Tibial artery (tissue), 4 donors: ENCODE measurements at regions not wholly inside any gene's neighbourhood (a gene's known extent, or its start where the extent isn't known, plus 50 kb on each side); places are given as distances from the start of the nearest gene placed in this dataset.

Experiments used
- DNase-seq, 2 donors: peaks; one replicate each; pipeline ENCODE4 v3.0.0-alpha.2; 2019
- H3K27ac ChIP-seq, 2 donors: fragments of 200-600 bp; sonication (generic) in 1 of 2; 1 replicate in 1 of 2; 2 replicates in 1 of 2; pipeline ENCODE4 v1.5.1; 2018 to 2019; ENCODE audit warnings: mild to moderate bottlenecking in 1 of 2
- H3K27me3 ChIP-seq, 2 donors: fragments of 200-600 bp; sonication (generic) in 1 of 2; one replicate each; pipeline versions ENCODE4 v1.5.1 to v1.6.0; 2016 to 2019
- H3K36me3 ChIP-seq, 3 donors: fragments of 200-600 bp; sonication (generic) in 2 of 3; one replicate each; pipeline ENCODE4 v1.5.1; 2016 to 2019; ENCODE audit warnings: mild to moderate bottlenecking in 2 of 3
- H3K4me1 ChIP-seq, 4 donors: fragments of 200-600 bp; sonication (generic) in 2 of 4; 1 replicate in 3 of 4; 2 replicates in 1 of 4; pipeline ENCODE4 v1.5.1; 2016 to 2019
- H3K4me3 ChIP-seq, 2 donors: fragments of 200-600 bp; sonication (generic) in 1 of 2; 1 replicate in 1 of 2; 2 replicates in 1 of 2; pipeline ENCODE4 v1.5.1; 2018 to 2019; ENCODE audit warnings: mild to moderate bottlenecking in 2 of 2
- H3K9me3 ChIP-seq, 3 donors: fragments of 200-600 bp; sonication (generic) in 1 of 3; one replicate each; pipeline ENCODE4 v1.5.1; 2016 to 2019
- CTCF ChIP-seq, 2 experiments: fragments of 200-600 bp in 1 of 2; fragments of 450-650 bp in 1 of 2; IDR thresholded peaks; one replicate each; pipeline ENCODE4 v1.5.1; 2017 to 2019; ENCODE audit warnings: antibody characterized with exemption in 2 of 2, mild to moderate bottlenecking in 1 of 2, moderate library complexity in 1 of 2
- intact Hi-C: fragments of 100-400 bp; cut with DNase I; formaldehyde crosslinking; loops from one replicate; pipeline ENCODE4 v1.15.0; 2023; ENCODE audit warnings: low total_unique reads

- no peak overlapping the region for H3K4me3 ChIP-seq
- no peaks in the 10 kb centered on the region for H3K27me3 ChIP-seq
- DNase-seq: no peak
- no peaks in the 10 kb centered on the region for H3K4me1 ChIP-seq
- H3K27ac ChIP-seq: no peak overlapping the region
- no peaks in the 10 kb centered on the region for H3K9me3 ChIP-seq
- intact Hi-C loops: no loop called here
- no peak for TF ChIP-seq CTCF (IDR thresholded peaks at IDR 0.05)
- no peaks in the 10 kb centered on the region for H3K36me3 ChIP-seq
Observed at GRCh38 chr3:140830391-140830790, 111.2 kb upstream of the SLC25A36 start.

GRCh38 chr3:140832883-140833282, 108.8 kb upstream of the SLC25A36 start:
- Histone ChIP-seq H3K36me3 (no peaks in the 10 kb centered on the region), H3K9me3 (no peaks in the 10 kb centered on the region), H3K27ac (no peak overlapping the region), H3K4me1 (no peaks in the 10 kb centered on the region), H3K27me3 (no peaks in the 10 kb centered on the region), H3K4me3 (no peak overlapping the region)
- TF ChIP-seq CTCF (IDR thresholded peaks at IDR 0.05): no peak
- intact Hi-C loops: no loop called here
- DNase-seq: no peak

- H3K4me1 ChIP-seq: no peaks in the 10 kb centered on the region
- H3K36me3 ChIP-seq: no peaks in the 10 kb centered on the region
- no peaks in the 10 kb centered on the region for H3K9me3 ChIP-seq
- intact Hi-C loops: no loop called here
- no peak overlapping the region for H3K27ac ChIP-seq
- no peak for TF ChIP-seq CTCF (IDR thresholded peaks at IDR 0.05)
- H3K27me3 ChIP-seq: no peaks in the 10 kb centered on the region
- DNase-seq: no peak
- no peak overlapping the region for H3K4me3 ChIP-seq
Observed at GRCh38 chr3:140834266-140835037, 107.2 kb upstream of the SLC25A36 start.

DNA sequence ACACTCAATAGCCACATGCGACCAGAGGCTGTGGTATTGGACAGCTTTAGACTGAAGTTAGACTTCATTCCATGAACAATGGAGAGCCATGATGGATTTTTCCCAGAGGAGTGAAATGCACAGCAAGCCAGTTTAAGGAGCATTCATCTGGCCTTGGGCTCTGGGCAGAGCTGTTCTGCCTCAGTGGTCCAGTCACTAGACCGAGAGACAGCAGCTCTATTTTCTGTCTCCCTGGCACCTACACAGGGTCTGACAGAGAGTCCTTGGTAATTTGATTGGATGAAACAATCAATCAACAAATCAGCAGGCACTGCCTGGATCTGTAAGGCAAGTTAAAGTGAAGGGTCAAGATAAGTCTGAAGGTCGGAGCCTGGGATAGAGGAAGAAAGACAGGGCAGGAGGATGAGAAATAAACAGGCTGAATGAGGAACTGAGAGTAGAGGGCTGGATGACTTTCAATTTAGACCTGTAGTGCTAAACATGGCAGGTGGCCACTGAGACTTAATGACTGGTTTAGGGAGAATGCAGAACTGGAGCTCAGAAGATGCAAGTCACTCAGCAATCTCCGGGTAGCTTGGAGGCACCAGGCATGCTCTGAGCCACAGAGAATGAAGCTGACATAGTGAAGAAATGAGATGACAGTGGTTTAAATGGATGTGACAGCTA, 98.5 kb upstream of the SLC25A36 start:
- no peak for TF ChIP-seq CTCF (IDR thresholded peaks at IDR 0.05)
- Histone ChIP-seq H3K27me3 (no peaks in the 10 kb centered on the region), H3K4me3 (no peak overlapping the region), H3K27ac (no peak overlapping the region), H3K36me3 (no peaks in the 10 kb centered on the region), H3K9me3 (no peaks in the 10 kb centered on the region), H3K4me1 (no peaks in the 10 kb centered on the region)
- intact Hi-C loops: no loop called here
- DNase-seq: no peak

DNA sequence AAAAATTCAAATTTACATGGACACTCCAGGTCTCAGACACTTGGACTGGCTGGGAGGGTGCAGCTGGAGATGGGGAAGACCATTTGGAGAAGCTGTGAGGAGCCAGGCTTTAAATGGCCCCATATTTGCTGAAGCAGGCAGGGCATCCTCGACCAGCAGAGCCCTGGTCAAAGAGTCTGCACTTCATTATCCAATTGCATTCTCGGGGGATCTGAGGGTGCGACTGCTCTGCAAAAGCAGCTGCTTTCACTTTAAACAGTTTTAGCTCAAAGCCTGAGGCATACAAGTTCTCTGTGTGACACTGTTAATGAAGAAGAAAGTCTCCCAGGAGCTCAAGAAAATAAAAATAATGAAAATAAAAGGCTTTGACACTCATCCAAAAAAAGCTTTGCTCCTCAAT, 98.0 kb upstream of the SLC25A36 start:
- Histone ChIP-seq H3K9me3 (no peaks in the 10 kb centered on the region), H3K36me3 (no peaks in the 10 kb centered on the region)
- intact Hi-C loops: no loop called here

More for the DNA sequence above, 98.0 kb upstream of the SLC25A36 start:
- DNase-seq: no peak
- Histone ChIP-seq H3K4me3 (no peak overlapping the region), H3K27me3 (no peaks in the 10 kb centered on the region), H3K4me1 (no peaks in the 10 kb centered on the region), H3K27ac (no peak overlapping the region)
- no peak for TF ChIP-seq CTCF (IDR thresholded peaks at IDR 0.05)
